Neural cell (in vitro differentiated cells): ENCODE measurements at regions not wholly inside any gene's neighbourhood (a gene's known extent, or its start where the extent isn't known, plus 50 kb on each side); places are given as distances from the start of the nearest gene placed in this dataset.

Experiments used
- H2AFZ ChIP-seq: fragments of 200-600, 300-800 bp; sonication (generic), shearing (Covaris generic); 2 replicates; pipeline ENCODE4 v1.6.0; 2014; ENCODE audit warnings: low read depth, mild to moderate bottlenecking, antibody characterized with exemption, low read length, moderate library complexity
- H3F3A ChIP-seq: fragments of 200-600 bp; shearing (Covaris generic); 2 replicates; pipeline ENCODE4 v1.6.1; 2016; ENCODE audit warnings: mild to moderate bottlenecking, moderate library complexity, mixed read lengths, antibody characterized with exemption, low read length; ENCODE audit not compliant: insufficient read depth, poor library complexity, severe bottlenecking
- H3K27ac ChIP-seq: fragments of 200-600, 300-800 bp; sonication (generic), shearing (Covaris generic); 2 replicates; pipeline ENCODE4 v1.5.1; 2014; ENCODE audit warnings: mild to moderate bottlenecking, low read length, moderate library complexity
- H3K27me3 ChIP-seq: fragments of 300-800, 200-600 bp; sonication (generic), shearing (Covaris generic); 2 replicates; pipeline ENCODE4 v1.6.0; 2014; ENCODE audit warnings: mild to moderate bottlenecking, low read depth, low read length, moderate library complexity; ENCODE audit not compliant: insufficient read depth
- H3K36me3 ChIP-seq: fragments of 300-800, 200-600 bp; sonication (generic), shearing (Covaris generic); 2 replicates; pipeline ENCODE4 v1.5.1; 2014; ENCODE audit warnings: mild to moderate bottlenecking, antibody characterized with exemption, low read length, moderate library complexity; ENCODE audit not compliant: insufficient read depth
- H3K4me2 ChIP-seq: fragments of 300-800, 200-600 bp; sonication (generic), shearing (Covaris generic); 2 replicates; pipeline ENCODE4 v1.6.0; 2014; ENCODE audit warnings: mild to moderate bottlenecking, low read length
- H3K4me3 ChIP-seq: fragments of 300-800, 200-600 bp; sonication (generic), shearing (Covaris generic); 2 replicates; pipeline ENCODE4 v1.5.1; 2014; ENCODE audit warnings: mild to moderate bottlenecking, low read length, moderate library complexity
- H3K79me2 ChIP-seq: fragments of 200-600 bp; shearing (Covaris generic); replicated peaks from 2 replicates; pipeline ENCODE4 v1.6.0; 2014; ENCODE audit warnings: mild to moderate bottlenecking, low read length, moderate library complexity; ENCODE audit not compliant: insufficient read depth
- H3K9ac ChIP-seq: fragments of 300-800, 200-600 bp; sonication (generic), shearing (Covaris generic); 2 replicates; pipeline ENCODE4 v1.6.1; 2016; ENCODE audit warnings: mild to moderate bottlenecking, low read length, mixed read lengths
- H3K9me2 ChIP-seq: fragments of 200-600 bp; shearing (Covaris generic); 2 replicates; pipeline ENCODE4 v1.6.1; 2016; ENCODE audit warnings: mild to moderate bottlenecking, low read length, mixed read lengths; ENCODE audit not compliant: insufficient read depth
- H3K9me3 ChIP-seq: fragments of 200-600, 300-800 bp; sonication (generic), shearing (Covaris generic); 2 replicates; pipeline ENCODE4 v1.6.1; 2016; ENCODE audit warnings: mild to moderate bottlenecking, mixed run types, low read length, moderate library complexity, mixed read lengths
- H4K20me1 ChIP-seq: fragments of 200-600 bp; shearing (Covaris generic); 2 replicates; pipeline ENCODE4 v1.6.1; 2016; ENCODE audit warnings: mild to moderate bottlenecking, mixed run types; ENCODE audit not compliant: insufficient read depth
- EP300 ChIP-seq: fragments of 450-650 bp; conservative IDR thresholded peaks from 2 replicates; pipeline ENCODE4 v1.6.1; 2014; ENCODE audit warnings: antibody characterized with exemption, mild to moderate bottlenecking, moderate library complexity; ENCODE audit not compliant: poor library complexity, severe bottlenecking
- EZH2 ChIP-seq: fragments of 200-600, 300-800 bp; shearing (Covaris generic), sonication (generic); IDR thresholded peaks from 2 replicates; pipeline ENCODE4 v1.6.1; 2014; ENCODE audit warnings: antibody characterized with exemption, low read length, borderline replicate concordance, mild to moderate bottlenecking; ENCODE audit not compliant: insufficient read depth, poor library complexity, severe bottlenecking
- MXI1 ChIP-seq: fragments of 450-650 bp; conservative IDR thresholded peaks from 2 replicates; pipeline ENCODE4 v1.6.1; 2014; ENCODE audit warnings: antibody characterized with exemption, mild to moderate bottlenecking; ENCODE audit not compliant: poor library complexity, severe bottlenecking
- POLR2AphosphoS5 ChIP-seq: IDR thresholded peaks from 2 replicates; pipeline ENCODE4 v1.6.1; 2012
- RAD21 ChIP-seq: fragments of 450-650 bp; conservative IDR thresholded peaks from 2 replicates; pipeline ENCODE4 v1.6.1; 2014; ENCODE audit warnings: antibody characterized with exemption, mild to moderate bottlenecking, moderate library complexity
- SMC3 ChIP-seq: fragments of 450-650 bp; conservative IDR thresholded peaks from 2 replicates; pipeline ENCODE4 v1.6.1; 2014; ENCODE audit warnings: antibody characterized with exemption, mild to moderate bottlenecking, moderate library complexity; ENCODE audit not compliant: poor library complexity
- TAF1 ChIP-seq: IDR thresholded peaks from 2 replicates; pipeline ENCODE4 v1.6.1; 2012; ENCODE audit warnings: low read depth
- TF ChIP-seq, protein P1 (sequence below): IDR thresholded peaks from 2 replicates; pipeline ENCODE4 v1.6.1; 2012; ENCODE audit warnings: borderline replicate concordance
- TF ChIP-seq, protein P2 (sequence below): fragments of 450-650 bp; IDR thresholded peaks from 2 replicates; pipeline ENCODE4 v1.5.1; 2014; ENCODE audit warnings: antibody characterized with exemption, mild to moderate bottlenecking, moderate library complexity; ENCODE audit not compliant: poor library complexity, severe bottlenecking

DNA sequence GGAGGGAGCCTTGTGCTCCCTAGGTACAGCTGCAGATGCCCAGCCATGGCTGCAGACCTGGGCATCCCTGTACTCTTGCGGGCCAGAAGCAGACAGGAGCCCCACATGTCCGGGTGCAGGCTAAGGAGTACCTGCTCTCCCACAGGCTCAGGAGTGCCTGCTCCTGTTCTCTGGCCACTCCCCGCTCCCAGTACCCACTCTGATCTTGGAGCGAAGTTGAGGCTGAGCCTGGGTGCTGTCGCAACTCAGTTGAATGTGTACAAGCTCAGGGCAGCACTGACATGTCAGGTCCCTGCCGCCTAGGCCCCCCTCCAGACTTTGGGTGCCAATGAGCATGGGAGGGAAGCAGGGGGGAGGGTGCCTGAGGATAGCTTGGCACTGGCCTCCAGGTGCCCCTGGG is 666.9 kb downstream of the PLPP3 start:
- TF ChIP-seq RAD21: no peak
- no peak for TF ChIP-seq SMC3
- no peak for TF ChIP-seq TAF1
- Histone ChIP-seq H3K4me2 (no peak overlapping the region), H3K9ac (no peak overlapping the region), H3K36me3 (no peaks in the 10 kb centered on the region), H3K9me2 (no peaks in the 10 kb centered on the region), H3F3A (no peaks in the 10 kb centered on the region), H3K9me3 (no peaks in the 10 kb centered on the region), H4K20me1 (no peaks in the 10 kb centered on the region), H2AFZ (no peak overlapping the region), H3K27me3 (no peaks in the 10 kb centered on the region), H3K79me2 (no peaks in the 10 kb centered on the region), H3K4me3 (no peak overlapping the region), H3K27ac (no peak overlapping the region)

DNA sequence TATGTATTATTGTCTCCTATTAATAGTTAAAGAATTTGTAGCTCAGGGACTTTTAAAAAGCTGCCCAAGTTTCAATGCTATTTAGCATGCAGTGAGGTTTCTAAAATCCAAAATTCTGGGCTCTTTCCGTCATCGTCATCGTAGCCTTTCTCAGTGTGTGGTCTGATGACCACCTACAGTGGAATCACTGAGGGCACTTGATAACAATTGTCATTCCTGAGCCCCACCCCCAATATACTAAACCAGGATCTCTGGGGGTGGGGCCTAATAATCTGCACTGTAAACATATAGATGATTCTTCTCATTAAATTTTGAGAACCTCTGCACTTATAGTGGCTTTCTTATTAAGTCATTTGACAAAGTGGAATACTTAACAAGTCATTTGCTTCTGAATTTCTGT is 674.8 kb downstream of the PLPP3 start:
- no peaks in the 10 kb centered on the region for H3F3A ChIP-seq
- no peak overlapping the region for H2AFZ ChIP-seq
- no peaks in the 10 kb centered on the region for H3K27me3 ChIP-seq
- no peak overlapping the region for H3K27ac ChIP-seq
- H4K20me1 ChIP-seq: no peaks in the 10 kb centered on the region
- peaks cover 5% of the 10 kb centered on the region for H3K9me3 ChIP-seq
- H3K4me3 ChIP-seq: no peak overlapping the region
- H3K9ac ChIP-seq: no peak overlapping the region
- TF ChIP-seq, protein P1, sequence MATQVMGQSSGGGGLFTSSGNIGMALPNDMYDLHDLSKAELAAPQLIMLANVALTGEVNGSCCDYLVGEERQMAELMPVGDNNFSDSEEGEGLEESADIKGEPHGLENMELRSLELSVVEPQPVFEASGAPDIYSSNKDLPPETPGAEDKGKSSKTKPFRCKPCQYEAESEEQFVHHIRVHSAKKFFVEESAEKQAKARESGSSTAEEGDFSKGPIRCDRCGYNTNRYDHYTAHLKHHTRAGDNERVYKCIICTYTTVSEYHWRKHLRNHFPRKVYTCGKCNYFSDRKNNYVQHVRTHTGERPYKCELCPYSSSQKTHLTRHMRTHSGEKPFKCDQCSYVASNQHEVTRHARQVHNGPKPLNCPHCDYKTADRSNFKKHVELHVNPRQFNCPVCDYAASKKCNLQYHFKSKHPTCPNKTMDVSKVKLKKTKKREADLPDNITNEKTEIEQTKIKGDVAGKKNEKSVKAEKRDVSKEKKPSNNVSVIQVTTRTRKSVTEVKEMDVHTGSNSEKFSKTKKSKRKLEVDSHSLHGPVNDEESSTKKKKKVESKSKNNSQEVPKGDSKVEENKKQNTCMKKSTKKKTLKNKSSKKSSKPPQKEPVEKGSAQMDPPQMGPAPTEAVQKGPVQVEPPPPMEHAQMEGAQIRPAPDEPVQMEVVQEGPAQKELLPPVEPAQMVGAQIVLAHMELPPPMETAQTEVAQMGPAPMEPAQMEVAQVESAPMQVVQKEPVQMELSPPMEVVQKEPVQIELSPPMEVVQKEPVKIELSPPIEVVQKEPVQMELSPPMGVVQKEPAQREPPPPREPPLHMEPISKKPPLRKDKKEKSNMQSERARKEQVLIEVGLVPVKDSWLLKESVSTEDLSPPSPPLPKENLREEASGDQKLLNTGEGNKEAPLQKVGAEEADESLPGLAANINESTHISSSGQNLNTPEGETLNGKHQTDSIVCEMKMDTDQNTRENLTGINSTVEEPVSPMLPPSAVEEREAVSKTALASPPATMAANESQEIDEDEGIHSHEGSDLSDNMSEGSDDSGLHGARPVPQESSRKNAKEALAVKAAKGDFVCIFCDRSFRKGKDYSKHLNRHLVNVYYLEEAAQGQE: no peak
- TF ChIP-seq EP300 (no peak), TAF1 (no peak), SMC3 (no peak), POLR2AphosphoS5 (no peak), EZH2 (no peak), RAD21 (no peak), MXI1 (no peak)
- H3K4me2 ChIP-seq: no peak overlapping the region
- no peaks in the 10 kb centered on the region for H3K36me3 ChIP-seq
- H3K9me2 ChIP-seq: no peaks in the 10 kb centered on the region
- H3K79me2 ChIP-seq: no peaks in the 10 kb centered on the region

DNA sequence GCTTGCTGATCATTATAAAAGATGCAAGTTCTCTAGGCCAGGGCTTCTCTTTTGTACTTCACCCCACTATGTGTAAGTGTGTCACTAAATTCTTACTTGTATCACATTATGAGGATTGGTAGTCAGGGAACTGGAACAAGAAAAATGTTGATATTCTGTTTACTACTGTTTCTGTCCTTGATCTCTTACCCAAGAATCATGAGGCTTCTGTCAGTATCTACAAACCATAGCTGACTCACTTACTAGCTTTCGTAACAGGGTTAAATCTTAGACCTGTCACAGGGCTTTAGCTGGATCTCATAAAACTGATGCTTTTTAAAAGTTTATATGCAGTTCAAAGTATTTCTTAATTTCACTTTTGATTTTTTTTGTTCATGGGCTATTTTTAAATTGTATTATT is 681.2 kb downstream of the PLPP3 start:
- Histone ChIP-seq H4K20me1 (no peaks in the 10 kb centered on the region), H3K9ac (no peak overlapping the region), H3K27me3 (no peaks in the 10 kb centered on the region), H3F3A (no peaks in the 10 kb centered on the region), H2AFZ (no peak overlapping the region), H3K27ac (no peak overlapping the region), H3K36me3 (no peaks in the 10 kb centered on the region), H3K9me3 (peaks cover 5% of the 10 kb centered on the region), H3K9me2 (no peaks in the 10 kb centered on the region), H3K4me3 (no peak overlapping the region), H3K4me2 (no peak overlapping the region), H3K79me2 (no peaks in the 10 kb centered on the region)
- no peak for TF ChIP-seq EZH2
- TF ChIP-seq, protein P1: no peak
- TF ChIP-seq TAF1: no peak
- TF ChIP-seq EP300: no peak
- TF ChIP-seq MXI1: no peak
- TF ChIP-seq RAD21: no peak
- TF ChIP-seq, protein P2, sequence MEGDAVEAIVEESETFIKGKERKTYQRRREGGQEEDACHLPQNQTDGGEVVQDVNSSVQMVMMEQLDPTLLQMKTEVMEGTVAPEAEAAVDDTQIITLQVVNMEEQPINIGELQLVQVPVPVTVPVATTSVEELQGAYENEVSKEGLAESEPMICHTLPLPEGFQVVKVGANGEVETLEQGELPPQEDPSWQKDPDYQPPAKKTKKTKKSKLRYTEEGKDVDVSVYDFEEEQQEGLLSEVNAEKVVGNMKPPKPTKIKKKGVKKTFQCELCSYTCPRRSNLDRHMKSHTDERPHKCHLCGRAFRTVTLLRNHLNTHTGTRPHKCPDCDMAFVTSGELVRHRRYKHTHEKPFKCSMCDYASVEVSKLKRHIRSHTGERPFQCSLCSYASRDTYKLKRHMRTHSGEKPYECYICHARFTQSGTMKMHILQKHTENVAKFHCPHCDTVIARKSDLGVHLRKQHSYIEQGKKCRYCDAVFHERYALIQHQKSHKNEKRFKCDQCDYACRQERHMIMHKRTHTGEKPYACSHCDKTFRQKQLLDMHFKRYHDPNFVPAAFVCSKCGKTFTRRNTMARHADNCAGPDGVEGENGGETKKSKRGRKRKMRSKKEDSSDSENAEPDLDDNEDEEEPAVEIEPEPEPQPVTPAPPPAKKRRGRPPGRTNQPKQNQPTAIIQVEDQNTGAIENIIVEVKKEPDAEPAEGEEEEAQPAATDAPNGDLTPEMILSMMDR: no peak
- no peak for TF ChIP-seq POLR2AphosphoS5
- TF ChIP-seq SMC3: no peak
